ENCODE measurements at regions not wholly inside any gene's neighbourhood (a gene's known extent, or its start where the extent isn't known, plus 50 kb on each side); places are given as distances from the start of the nearest gene placed in this dataset.

DNA sequence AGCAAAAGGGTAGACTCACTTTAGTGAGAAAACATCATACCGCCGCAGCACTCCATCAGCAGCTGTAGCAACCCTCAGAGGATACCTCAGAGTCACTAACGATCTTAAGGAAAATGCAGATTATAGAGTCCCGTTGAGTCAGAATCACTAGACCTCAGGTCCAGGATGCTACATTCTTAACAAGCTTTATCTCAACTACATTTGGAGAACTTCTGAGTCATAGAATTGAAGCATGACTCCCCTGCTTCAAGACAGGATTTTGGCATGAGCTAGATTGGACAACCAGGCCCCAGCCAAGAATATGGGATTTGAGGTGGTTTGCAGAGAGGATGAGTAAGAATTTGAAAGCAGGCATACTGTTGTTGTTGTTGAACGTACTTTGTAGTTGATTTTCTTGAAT lies 118.9 kb upstream of the UBL3 start:
- TF ChIP-seq, protein P1, sequence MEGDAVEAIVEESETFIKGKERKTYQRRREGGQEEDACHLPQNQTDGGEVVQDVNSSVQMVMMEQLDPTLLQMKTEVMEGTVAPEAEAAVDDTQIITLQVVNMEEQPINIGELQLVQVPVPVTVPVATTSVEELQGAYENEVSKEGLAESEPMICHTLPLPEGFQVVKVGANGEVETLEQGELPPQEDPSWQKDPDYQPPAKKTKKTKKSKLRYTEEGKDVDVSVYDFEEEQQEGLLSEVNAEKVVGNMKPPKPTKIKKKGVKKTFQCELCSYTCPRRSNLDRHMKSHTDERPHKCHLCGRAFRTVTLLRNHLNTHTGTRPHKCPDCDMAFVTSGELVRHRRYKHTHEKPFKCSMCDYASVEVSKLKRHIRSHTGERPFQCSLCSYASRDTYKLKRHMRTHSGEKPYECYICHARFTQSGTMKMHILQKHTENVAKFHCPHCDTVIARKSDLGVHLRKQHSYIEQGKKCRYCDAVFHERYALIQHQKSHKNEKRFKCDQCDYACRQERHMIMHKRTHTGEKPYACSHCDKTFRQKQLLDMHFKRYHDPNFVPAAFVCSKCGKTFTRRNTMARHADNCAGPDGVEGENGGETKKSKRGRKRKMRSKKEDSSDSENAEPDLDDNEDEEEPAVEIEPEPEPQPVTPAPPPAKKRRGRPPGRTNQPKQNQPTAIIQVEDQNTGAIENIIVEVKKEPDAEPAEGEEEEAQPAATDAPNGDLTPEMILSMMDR (IDR thresholded peaks at IDR 0.05 in 4 of 5, conservative IDR thresholded peaks at IDR 0.05 in 1 of 5): no peak
- TF ChIP-seq POLR2A (IDR thresholded peaks at IDR 0.05): no peak

Data from gastrocnemius medialis (tissue), 4 donors.